IMR-90 (cell line): ENCODE measurements at regions not wholly inside any gene's neighbourhood (a gene's known extent, or its start where the extent isn't known, plus 50 kb on each side); places are given as distances from the start of the nearest gene placed in this dataset.

Source experiments
- ATAC-seq: fragments of 200-7000 bp; cut with Tn5 transposase; 2 replicates; pipeline ENCODE4 v1.9.1; 2020; ENCODE audit warnings: low read depth, mild to moderate bottlenecking, moderate library complexity
- BruUV-seq: library from RNA; stranded (reverse); fragments of 400-500 nt; replicated peaks from 2 replicates; lab custom pipeline; 2021; lab: Mats Ljungman, UMichigan
- CTCF ChIA-PET: fragments of 300-600 bp; formaldehyde crosslinking; extraction: SDS; loops from one replicate; lab custom pipeline; 2021; ENCODE audit warnings: antibody characterized with exemption; lab: Yijun Ruan, JAX
- POLR2A ChIA-PET: fragments of 300-600 bp; sonication (Branson Sonifier 250); formaldehyde crosslinking; loops from one replicate; lab custom pipeline; 2022; ENCODE audit warnings: antibody characterized with exemption; ENCODE audit not compliant: unreplicated experiment; lab: Charles Lee
- DNase-seq: peaks from one replicate; pipeline ENCODE4 v3.0.0; 2013
- H2AFZ ChIP-seq: replicated peaks from 2 replicates; pipeline ENCODE3; 2013; ENCODE audit warnings: low read length, mild to moderate bottlenecking; ENCODE audit not compliant: poor library complexity
- H2AK5ac ChIP-seq: 2 replicates; pipeline ENCODE4 v1.6.1; 2013; ENCODE audit warnings: low read depth, low read length, inconsistent platforms
- H2AK9ac ChIP-seq: replicated peaks from 2 replicates; pipeline ENCODE3; 2013; ENCODE audit warnings: mild to moderate bottlenecking, low read depth, low read length, moderate library complexity; ENCODE audit not compliant: poor library complexity
- H2BK120ac ChIP-seq: 2 replicates; pipeline ENCODE4 v1.6.1; 2013; ENCODE audit warnings: low read depth, low read length, inconsistent platforms
- H2BK15ac ChIP-seq: 3 replicates; pipeline ENCODE4 v1.6.1; 2013; ENCODE audit warnings: low read depth, low read length, inconsistent platforms
- H2BK20ac ChIP-seq: 2 replicates; pipeline ENCODE4 v1.6.1; 2013; ENCODE audit warnings: low read depth, mild to moderate bottlenecking, inconsistent platforms, low read length, moderate library complexity
- H2BK5ac ChIP-seq: 2 replicates; pipeline ENCODE4 v1.6.1; 2013; ENCODE audit warnings: mild to moderate bottlenecking, low read depth, low read length, inconsistent platforms; ENCODE audit not compliant: poor library complexity, severe bottlenecking
- H3K14ac ChIP-seq: replicated peaks from 2 replicates; pipeline ENCODE4 v1.6.1; 2013; ENCODE audit warnings: low read depth, low read length, inconsistent platforms
- H3K18ac ChIP-seq: 2 replicates; pipeline ENCODE4 v1.6.1; 2013; ENCODE audit warnings: low read depth, low read length, control low read depth
- H3K23ac ChIP-seq: 2 replicates; pipeline ENCODE4 v1.6.1; 2013; ENCODE audit warnings: low read depth, low read length, inconsistent platforms
- H3K27ac ChIP-seq: 2 replicates; pipeline ENCODE4 v1.5.1; 2013; ENCODE audit warnings: mild to moderate bottlenecking, control low read depth, low read length; ENCODE audit not compliant: insufficient read depth
- H3K27me3 ChIP-seq: 2 replicates; pipeline ENCODE4 v1.6.1; 2013; ENCODE audit warnings: low read length; ENCODE audit not compliant: control insufficient read depth, insufficient read depth
- H3K36me3 ChIP-seq: 2 replicates; pipeline ENCODE4 v1.6.1; 2013; ENCODE audit warnings: low read length, mixed read lengths; ENCODE audit not compliant: control insufficient read depth, insufficient read depth
- H3K4ac ChIP-seq: 2 replicates; pipeline ENCODE4 v1.6.1; 2013; ENCODE audit warnings: low read depth, low read length, inconsistent platforms
- H3K4me1 ChIP-seq: 2 replicates; pipeline ENCODE4 v1.6.1; 2013; ENCODE audit warnings: low read length, mixed read lengths; ENCODE audit not compliant: control insufficient read depth, insufficient read depth
- H3K4me2 ChIP-seq: 2 replicates; pipeline ENCODE4 v1.6.1; 2013; ENCODE audit warnings: low read depth, mild to moderate bottlenecking, control low read depth, low read length, moderate library complexity
- H3K4me3 ChIP-seq: 2 replicates; pipeline ENCODE4 v1.5.1; 2013; ENCODE audit warnings: low read depth, mild to moderate bottlenecking, control low read depth, low read length, moderate library complexity; ENCODE audit not compliant: insufficient read depth
- H3K56ac ChIP-seq: 2 replicates; pipeline ENCODE4 v1.6.1; 2013; ENCODE audit warnings: low read length, inconsistent platforms; ENCODE audit not compliant: insufficient read depth; ENCODE audit errors: extremely low read depth
- H3K79me1 ChIP-seq, 2 experiments: 2 replicates each; pipeline ENCODE4 v1.6.1; 2013; ENCODE audit warnings: low read length in 2 of 2, inconsistent platforms in 1 of 2, low read depth in 1 of 2
- H3K9ac ChIP-seq: 2 replicates; pipeline ENCODE4 v1.6.1; 2013; ENCODE audit warnings: low read depth, low read length, control low read depth
- H3K9me1 ChIP-seq: 2 replicates; pipeline ENCODE4 v1.6.1; 2013; ENCODE audit warnings: low read length, inconsistent platforms; ENCODE audit not compliant: insufficient read depth
- H3K9me3 ChIP-seq: 2 replicates; pipeline ENCODE4 v1.6.1; 2013; ENCODE audit warnings: low read length; ENCODE audit not compliant: control insufficient read depth, insufficient read depth
- H4K20me1 ChIP-seq: 2 replicates; pipeline ENCODE4 v1.6.1; 2013; ENCODE audit warnings: low read length, inconsistent platforms; ENCODE audit not compliant: insufficient read depth
- H4K5ac ChIP-seq: 2 replicates; pipeline ENCODE4 v1.6.1; 2013; ENCODE audit warnings: mild to moderate bottlenecking, low read depth, low read length, control low read depth
- H4K8ac ChIP-seq, 2 experiments: 2 replicates each; pipeline ENCODE4 v1.6.1; 2013; ENCODE audit warnings: low read depth in 2 of 2, low read length in 2 of 2, control low read depth in 1 of 2, inconsistent platforms in 1 of 2
- H4K91ac ChIP-seq: 2 replicates; pipeline ENCODE4 v1.6.1; 2013; ENCODE audit warnings: low read depth, low read length, inconsistent platforms; ENCODE audit not compliant: insufficient read depth
- BHLHE40 ChIP-seq: fragments of 150-350 bp; IDR thresholded peaks from 2 replicates; pipeline ENCODE4 v1.6.1; 2016; ENCODE audit warnings: mild to moderate bottlenecking, low read depth, low read length
- CEBPB ChIP-seq: IDR thresholded peaks from 2 replicates; pipeline ENCODE4 v1.6.1; 2012; ENCODE audit warnings: low read depth, low read length, improper control_type of control experiment
- CHD1 ChIP-seq: IDR thresholded peaks from 2 replicates; pipeline ENCODE4 v1.6.1; 2012; ENCODE audit warnings: low read depth, low read length, improper control_type of control experiment
- CTCF ChIP-seq: conservative IDR thresholded peaks from 2 replicates; pipeline ENCODE4 v1.5.1; 2012; ENCODE audit warnings: mild to moderate bottlenecking, low read depth, low read length, improper control_type of control experiment
- ELK1 ChIP-seq: fragments of 150-350 bp; IDR thresholded peaks from 2 replicates; pipeline ENCODE4 v1.6.1; 2016; ENCODE audit warnings: low read depth, mild to moderate bottlenecking, low read length, moderate library complexity, borderline replicate concordance
- FOS ChIP-seq: fragments of 150-350 bp; IDR thresholded peaks from 2 replicates; pipeline ENCODE4 v1.6.1; 2016; ENCODE audit warnings: low read depth, low read length
- MAZ ChIP-seq: IDR thresholded peaks from 2 replicates; pipeline ENCODE4 v1.6.1; 2012; ENCODE audit warnings: low read depth, mild to moderate bottlenecking, low read length, improper control_type of control experiment, moderate library complexity, borderline replicate concordance
- MXI1 ChIP-seq: IDR thresholded peaks from 2 replicates; pipeline ENCODE4 v1.6.1; 2012; ENCODE audit warnings: low read depth, mild to moderate bottlenecking, low read length, moderate library complexity, borderline replicate concordance
- NFE2L2 ChIP-seq: fragments of 150-350 bp; IDR thresholded peaks from 2 replicates; pipeline ENCODE4 v1.6.1; 2016; ENCODE audit warnings: low read depth, mild to moderate bottlenecking, low read length
- POLR2A ChIP-seq: IDR thresholded peaks from 2 replicates; pipeline ENCODE4 v1.6.1; 2012; ENCODE audit warnings: mild to moderate bottlenecking, low read depth, low read length
- RAD21 ChIP-seq: IDR thresholded peaks from 2 replicates; pipeline ENCODE4 v1.6.1; 2012; ENCODE audit warnings: low read length, improper control_type of control experiment
- RCOR1 ChIP-seq: IDR thresholded peaks from 2 replicates; pipeline ENCODE4 v1.6.1; 2012; ENCODE audit warnings: mild to moderate bottlenecking, low read length, improper control_type of control experiment; ENCODE audit not compliant: insufficient replicate concordance
- RFX5 ChIP-seq: IDR thresholded peaks from 2 replicates; pipeline ENCODE4 v1.8.0; 2012; ENCODE audit warnings: low read depth, mild to moderate bottlenecking, low read length, moderate library complexity
- SMC3 ChIP-seq: fragments of 150-350 bp; IDR thresholded peaks from 2 replicates; pipeline ENCODE4 v1.6.1; 2016; ENCODE audit warnings: low read depth, mild to moderate bottlenecking, antibody characterized with exemption, low read length, moderate library complexity
- USF2 ChIP-seq: fragments of 150-350 bp; IDR thresholded peaks from 2 replicates; pipeline ENCODE4 v1.6.1; 2017; ENCODE audit warnings: mild to moderate bottlenecking, antibody characterized with exemption, low read length, low read depth
- WGBS, 2 experiments: methylation state at CpG; one replicate each; pipeline versions ENCODE4 v1.1.5 to v1.1.7; 2013; ENCODE audit warnings: missing lambda C conversion rate in 2 of 2; ENCODE audit not compliant: insufficient read length in 1 of 2; ENCODE audit errors: extremely low coverage in 2 of 2; 5-methylcytosine and 5-hydroxymethylcytosine counted together
- dilution Hi-C: fragments of 300-500 bp; cut with HindIII; formaldehyde crosslinking; loops from one replicate; pipeline ENCODE4 v1.14.3; 2018; ENCODE audit warnings: low sequenced_read_pairs; ENCODE audit not compliant: unreplicated experiment
- in situ Hi-C: fragments of 300-500 bp; cut with MboI; formaldehyde crosslinking; loops from 3 replicates; pipeline ENCODE4 v1.14.3; 2019; ENCODE audit warnings: low sequenced_read_pairs, inconsistent platforms, mixed read lengths
- intact Hi-C: fragments of 100-400 bp; cut with micrococcal nuclease; formaldehyde crosslinking; loops from 2 replicates; pipeline ENCODE4 v1.10.0; 2022

- Histone ChIP-seq H3K4me3 (no peak overlapping the region), H4K8ac (no peak overlapping the region), H3K9ac (no peak overlapping the region), H2BK15ac (no peak overlapping the region), H3K36me3 (no peaks in the 10 kb centered on the region), H3K9me1 (no peaks in the 10 kb centered on the region), H4K91ac (no peak overlapping the region), H3K9me3 (0 out of 2 replicates have a peak, but pooled peaks cover 2% of the 10 kb centered on the region), H2BK120ac (no peak overlapping the region), H3K4me1 (no peaks in the 10 kb centered on the region), H3K18ac (no peak overlapping the region), H3K79me1 (no peaks in the 10 kb centered on the region), H4K5ac (no peak overlapping the region), H3K4me2 (no peak overlapping the region), H2AFZ (no peak overlapping the region), H2BK20ac (no peak overlapping the region), H3K27me3 (no peaks in the 10 kb centered on the region), H2AK9ac (no peak overlapping the region), H4K20me1 (no peaks in the 10 kb centered on the region), H3K4ac (no peak overlapping the region), H3K56ac (no peak overlapping the region), H2BK5ac (no peak overlapping the region), H3K23ac (no peak overlapping the region), H3K14ac (no peak overlapping the region), H2AK5ac (no peak overlapping the region), H3K27ac (no peak overlapping the region)
- intact Hi-C loops (no loop called here), dilution Hi-C loops (no loop called here), in situ Hi-C loops (no loop called here)
- BruUV-seq = no TSS peak
- DNase-seq (no peak), ATAC-seq (no peak)
- CTCF ChIA-PET = no interaction called here
- TF ChIP-seq FOS (no peak), MXI1 (no peak), BHLHE40 (no peak), RFX5 (no peak), CTCF (no peak), ELK1 (no peak), RCOR1 (no peak), NFE2L2 (no peak), MAZ (no peak), POLR2A (no peak), SMC3 (no peak), CHD1 (no peak), CEBPB (no peak), USF2 (no peak), RAD21 (no peak)
- no CpG with 5 or more reads among the region's 3 CpGs for WGBS, 2 experiments
- POLR2A ChIA-PET = no interaction called here
Measured at GRCh38 chr3:99256788-99257187, 355.3 kb upstream of the DCBLD2 start.
